NCI-H146 treated with DMSO at 0.1 percent for 48 hours (cell line): ENCODE measurements at regions not wholly inside any gene's neighbourhood (a gene's known extent, or its start where the extent isn't known, plus 50 kb on each side); places are given as distances from the start of the nearest gene placed in this dataset.

Source experiments
- DNase-seq: peaks from one replicate; lab custom pipeline; 2025; ENCODE audit not compliant: unreplicated experiment; lab: John Stamatoyannopoulos, UW

DNA sequence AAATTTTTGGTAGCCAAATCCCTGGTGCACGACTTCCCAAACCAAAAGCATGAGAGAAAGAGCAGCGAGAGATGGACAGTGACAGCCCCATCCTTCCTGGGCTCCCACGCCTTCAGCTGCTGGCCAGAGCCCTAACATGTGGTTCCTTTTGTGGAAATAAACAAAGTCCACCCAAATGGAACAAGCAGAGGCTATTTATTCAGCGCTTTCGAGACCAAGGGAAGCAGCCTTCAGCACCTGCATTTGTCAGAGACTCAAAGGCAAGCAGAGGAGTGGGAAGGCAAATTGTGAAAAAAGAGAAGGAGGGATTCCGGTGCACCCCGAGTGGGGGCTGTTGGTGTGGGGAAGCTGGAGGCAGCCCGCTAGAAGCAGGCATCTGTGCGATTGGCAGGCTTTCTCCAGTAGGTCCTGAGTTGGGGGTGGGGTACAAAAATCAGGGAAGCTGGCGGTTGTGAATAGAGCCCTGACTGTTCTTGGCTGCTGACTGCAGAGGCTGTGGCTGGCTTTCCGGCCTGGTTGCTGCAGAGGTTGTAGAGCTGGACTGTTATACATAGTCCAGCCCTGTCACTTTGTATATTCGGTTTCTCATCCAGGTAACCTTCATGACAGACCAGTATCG lies 427.2 kb downstream of the OCA2 start:
- DNase-seq = no peak

DNA sequence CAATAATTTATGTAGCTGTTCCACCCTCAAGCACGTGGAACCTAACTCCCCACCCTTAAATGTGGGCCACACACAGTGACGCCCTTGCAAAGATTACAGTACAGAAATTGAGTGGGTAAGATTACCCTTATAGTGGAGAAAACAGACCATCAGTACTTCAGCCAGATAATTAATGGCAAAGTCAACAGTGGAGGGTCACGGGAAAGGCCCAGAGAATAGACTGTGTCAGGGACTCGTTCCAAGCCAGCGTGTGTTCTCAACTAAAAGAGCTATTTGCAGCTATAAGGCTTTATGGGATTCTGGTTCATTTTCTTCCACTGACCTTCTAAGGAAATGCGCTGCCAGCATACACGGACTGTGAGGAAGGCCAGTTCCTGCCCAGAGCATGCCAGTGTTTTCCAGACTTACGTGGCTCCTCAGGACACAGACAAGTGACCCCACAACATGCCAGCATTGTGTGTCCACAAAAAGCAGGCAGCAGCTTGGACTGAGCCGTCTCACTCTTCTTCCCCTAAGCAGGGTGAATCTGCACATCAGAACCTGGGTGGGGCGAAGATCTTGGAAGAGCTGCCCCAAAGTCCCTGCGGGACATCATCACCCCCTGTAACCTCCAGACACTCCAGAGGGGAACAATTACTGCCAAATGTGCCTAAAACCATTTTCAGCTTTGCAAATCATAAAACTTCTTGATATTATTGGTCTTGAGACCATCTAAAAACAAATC lies 428.5 kb downstream of the OCA2 start:
- DNase-seq = peak; percentile 18

DNA sequence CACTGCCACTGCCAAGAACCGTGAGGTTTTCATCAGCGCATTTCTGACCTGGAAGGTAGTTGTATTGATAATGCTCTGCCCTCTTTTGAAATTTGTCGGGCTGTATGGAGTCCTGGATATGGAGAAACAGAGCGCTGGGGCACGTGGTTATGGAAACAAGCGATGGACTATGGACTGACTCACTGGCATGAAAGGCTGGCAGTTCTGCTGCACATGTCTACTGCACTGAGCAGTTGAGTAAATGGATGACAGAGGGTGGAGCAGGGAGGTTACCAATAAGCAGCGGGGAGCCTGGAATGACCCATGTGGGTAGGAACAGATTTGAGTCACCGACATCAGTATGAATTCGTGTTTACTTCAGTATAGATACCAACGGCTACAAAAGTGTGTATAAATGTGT lies 429.5 kb downstream of the OCA2 start:
- DNase-seq = no peak

DNA sequence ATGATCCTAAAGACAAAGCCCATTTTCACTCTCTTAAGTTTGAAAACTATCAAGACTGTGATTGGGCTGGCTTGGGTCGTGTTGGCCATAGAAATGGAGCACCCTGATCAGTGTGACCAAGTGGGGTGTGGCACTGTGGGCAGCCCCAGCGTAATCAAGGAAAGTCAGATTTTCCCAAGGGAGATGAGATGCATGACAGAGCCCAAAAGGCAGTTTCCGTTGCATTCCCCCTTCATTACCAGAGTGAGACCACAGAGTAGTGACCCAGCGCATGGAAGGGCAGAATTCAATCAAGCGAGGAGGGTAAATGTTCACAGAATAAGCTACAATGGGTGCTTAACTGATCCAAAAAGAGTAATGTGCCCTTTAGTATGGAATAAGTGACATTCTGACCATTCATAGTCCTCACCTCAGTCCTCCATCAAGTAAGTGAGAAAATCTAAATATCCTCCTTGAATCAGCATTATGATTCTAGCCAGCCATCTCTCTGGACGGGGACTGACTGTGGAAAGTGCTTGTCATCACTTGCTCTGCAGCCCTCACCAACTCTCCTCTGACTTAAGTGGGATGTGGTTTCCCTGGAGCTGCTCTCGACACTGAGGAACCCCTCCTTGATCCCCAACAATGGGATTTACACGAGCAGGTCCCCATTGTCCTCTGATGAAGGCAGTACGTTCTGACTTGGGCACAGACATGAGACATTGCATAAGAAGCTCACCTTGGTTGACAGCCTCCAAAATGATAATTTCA lies 430.5 kb downstream of the OCA2 start:
- DNase-seq = no peak

DNA sequence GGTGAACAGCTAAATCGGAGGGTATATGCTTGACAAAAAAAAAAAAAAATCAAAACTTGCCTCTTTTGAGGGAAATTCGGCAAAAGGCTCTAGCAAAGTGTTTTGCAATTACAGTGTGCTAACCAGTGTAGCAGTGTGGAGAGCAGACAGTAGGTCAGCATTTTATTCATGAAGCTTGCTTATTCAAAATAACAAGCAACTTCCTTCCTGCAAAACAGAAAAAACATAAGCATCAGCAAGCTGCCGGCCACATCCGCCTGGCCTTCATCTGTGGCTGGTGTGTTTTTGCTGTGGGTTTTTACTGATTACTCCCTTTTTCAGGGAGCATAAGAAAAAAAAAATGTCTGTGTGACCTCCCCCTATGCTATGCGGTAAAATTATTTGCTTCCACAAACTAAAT lies 434.1 kb downstream of the OCA2 start:
- DNase-seq = no peak

GRCh38 chr15:27662892-27663291 lies 436.2 kb downstream of the OCA2 start:
- no peak for DNase-seq

GRCh38 chr15:27660676-27661075 lies 438.4 kb downstream of the OCA2 start:
- no peak for DNase-seq

- DNase-seq = no peak
These were observed 442.7 kb downstream of the OCA2 start for GRCh38 chr15:27656296-27656987.

DNA sequence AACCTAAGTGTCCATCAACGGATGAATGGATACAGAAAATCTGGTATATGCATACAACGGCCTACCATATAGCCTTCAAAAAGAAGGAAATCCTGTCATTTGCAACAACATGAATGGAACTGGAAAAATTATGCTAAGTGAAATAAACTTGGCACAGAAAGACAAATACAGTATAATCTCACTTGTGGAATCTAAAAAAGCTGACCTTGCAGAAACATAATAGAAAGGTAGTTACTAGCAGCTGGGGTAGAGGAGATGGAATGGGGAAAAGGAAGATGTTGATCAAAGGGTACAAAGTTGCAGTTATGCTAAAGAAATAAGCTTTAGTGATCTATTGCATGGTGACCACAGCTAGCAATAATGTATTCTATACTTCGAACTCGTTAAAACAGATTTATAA lies 444.1 kb downstream of the OCA2 start:
- no peak for DNase-seq

DNA sequence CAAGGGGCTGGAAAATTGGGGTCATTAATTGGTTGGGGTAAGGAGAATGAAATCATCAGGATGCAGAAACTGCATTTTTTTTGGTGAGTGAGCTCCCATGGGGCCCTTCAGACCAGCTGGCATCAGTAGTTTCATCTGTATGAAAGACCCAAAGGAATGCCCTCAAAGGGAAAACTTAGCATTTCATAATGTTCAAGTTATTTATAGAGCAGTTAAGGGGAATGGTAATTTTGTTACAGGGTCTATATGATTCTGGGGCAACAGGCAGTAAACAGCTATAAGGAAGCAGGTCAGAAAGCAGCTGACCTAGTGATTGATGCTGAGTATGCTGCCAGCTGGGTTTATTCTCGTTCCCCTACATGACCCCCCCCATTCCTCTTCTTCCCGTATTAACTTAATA lies 448.9 kb downstream of the OCA2 start:
- DNase-seq = no peak

GRCh38 chr15:27648359-27648758 lies 450.8 kb downstream of the OCA2 start:
- DNase-seq = no peak

- no peak for DNase-seq
These were observed 452.6 kb downstream of the OCA2 start for GRCh38 chr15:27646531-27646930.

DNA sequence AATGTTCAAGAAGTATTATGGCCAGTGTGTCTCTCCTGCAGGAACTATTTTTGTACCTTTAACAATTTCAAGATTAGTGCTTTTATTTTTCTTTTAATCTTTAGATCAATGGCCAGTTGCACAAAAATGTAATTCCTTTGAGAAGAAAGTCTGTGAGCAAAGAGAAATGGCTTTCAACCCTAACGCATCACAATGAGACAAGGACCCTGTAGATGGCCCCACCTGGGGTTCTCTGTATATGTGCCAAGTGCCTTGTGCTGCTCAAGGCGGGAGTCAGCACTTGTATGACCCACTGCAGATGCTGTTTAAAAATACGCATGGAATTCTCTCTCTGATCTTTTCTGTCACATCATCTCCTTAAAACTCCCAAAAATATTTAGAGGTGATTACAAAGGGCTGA lies 453.4 kb downstream of the OCA2 start:
- no peak for DNase-seq

GRCh38 chr15:27642981-27643380 lies 456.1 kb downstream of the OCA2 start:
- no peak for DNase-seq

DNA sequence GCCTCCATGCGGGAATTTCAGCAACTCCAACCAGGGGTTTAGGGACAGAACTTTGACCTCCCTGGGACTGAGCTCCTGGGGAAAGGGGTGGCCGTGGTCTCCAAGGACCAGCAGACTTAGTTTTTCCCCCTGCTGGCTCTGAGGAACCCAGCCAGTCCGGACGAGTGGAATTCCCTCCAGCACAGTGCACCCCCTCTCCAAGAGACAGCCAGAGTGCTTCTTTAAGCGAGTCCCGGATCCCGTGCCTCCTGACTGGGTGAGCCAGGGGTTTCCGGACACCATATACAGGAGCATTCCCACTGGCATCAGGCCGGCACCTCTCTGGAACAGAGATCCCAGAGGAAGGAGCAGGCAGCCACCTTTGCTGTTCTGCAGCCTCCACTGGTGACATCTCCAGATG lies 459.5 kb downstream of the OCA2 start:
- DNase-seq = no peak

DNA sequence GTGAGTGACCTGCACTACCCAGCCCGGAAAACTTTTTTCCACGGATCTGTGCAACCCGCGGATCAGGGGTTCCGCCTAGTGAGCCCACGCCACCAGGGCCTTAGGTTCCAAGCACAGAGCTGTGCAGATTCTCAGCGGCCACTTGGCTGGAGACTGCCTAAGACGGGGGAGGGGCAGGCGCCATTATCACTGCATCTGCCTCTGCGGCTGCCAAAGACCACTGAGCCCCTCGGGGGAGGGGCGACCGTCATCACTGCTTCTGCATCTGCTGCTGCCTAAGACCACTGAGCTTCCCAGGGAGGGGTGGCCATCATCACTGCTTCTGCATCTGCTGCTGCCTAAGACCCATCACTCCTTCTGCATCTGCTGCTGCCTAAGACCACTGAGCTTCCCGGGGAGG lies 460.2 kb downstream of the OCA2 start:
- no peak for DNase-seq

GRCh38 chr15:27635916-27636315 lies 463.2 kb downstream of the OCA2 start:
- no peak for DNase-seq

DNA sequence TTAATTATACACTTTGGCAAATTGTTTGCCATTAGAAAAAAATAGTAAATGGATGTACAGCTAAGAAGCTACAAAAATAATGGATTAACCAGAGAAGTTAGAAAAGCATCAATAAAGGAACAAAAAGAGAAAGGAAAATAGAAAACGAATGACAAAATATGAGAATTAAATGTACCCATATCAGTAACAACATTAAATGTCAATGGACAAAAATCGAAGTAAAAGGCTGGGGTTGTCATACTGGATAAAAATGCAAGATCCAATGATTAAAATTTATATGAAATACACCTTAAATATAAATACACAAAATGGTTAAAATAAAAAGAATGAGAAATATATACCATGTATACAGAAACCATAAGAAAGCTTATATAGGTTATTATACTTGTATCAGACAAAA lies 470.6 kb downstream of the OCA2 start:
- DNase-seq = no peak

DNA sequence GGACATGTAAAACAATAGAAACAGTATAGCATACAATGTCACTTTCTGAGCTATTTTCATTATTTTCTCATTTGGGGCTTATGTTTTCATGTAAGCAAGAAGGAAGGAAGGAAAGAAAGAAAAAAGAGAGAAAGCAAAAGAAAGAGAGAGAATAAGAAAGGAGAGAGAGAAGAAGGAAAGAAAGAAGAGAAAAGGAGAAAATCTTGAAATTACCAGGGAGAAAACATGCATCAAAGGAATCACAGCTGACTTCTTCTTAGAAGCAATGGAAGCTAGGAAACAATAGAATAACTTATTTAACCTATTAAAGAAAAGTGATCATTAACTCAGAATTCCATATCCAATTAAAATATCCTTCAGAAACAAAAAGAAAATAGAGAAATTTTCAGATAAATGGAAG lies 471.5 kb downstream of the OCA2 start:
- DNase-seq = no peak

DNA sequence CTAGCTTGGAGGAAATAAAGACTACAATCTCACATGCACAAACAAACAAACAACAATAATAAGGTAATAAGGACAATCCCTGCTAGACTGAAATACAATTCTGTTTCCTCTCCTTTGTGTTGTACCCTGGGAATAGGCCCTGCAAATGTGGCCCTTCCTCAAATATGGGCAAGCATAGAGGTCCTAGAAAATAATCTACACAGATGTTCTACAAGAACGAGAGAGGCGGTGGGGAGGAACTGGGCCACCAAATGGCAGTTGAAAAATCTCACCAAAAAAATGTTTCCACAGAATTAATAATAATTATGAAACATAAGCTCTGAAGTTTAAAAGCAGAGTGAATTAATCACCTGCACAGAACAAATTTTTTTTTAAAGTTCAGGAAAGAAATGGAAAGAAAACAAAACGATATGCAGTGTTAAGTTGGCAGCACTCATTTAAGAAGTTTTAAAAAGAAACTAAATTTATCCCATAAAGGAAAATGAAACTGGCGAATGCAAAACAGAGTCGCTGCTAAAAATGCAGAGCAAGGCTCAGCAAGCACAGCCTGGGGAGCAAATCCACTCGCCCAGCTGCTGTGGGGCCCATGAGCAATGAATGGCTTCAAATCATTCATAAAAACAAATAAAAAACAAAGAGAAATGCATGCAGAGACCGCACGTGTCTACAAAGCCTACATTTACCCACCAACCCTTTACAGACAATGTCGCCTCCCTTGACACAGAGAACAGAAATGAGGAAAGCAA lies 475.4 kb downstream of the OCA2 start:
- no peak for DNase-seq

DNA sequence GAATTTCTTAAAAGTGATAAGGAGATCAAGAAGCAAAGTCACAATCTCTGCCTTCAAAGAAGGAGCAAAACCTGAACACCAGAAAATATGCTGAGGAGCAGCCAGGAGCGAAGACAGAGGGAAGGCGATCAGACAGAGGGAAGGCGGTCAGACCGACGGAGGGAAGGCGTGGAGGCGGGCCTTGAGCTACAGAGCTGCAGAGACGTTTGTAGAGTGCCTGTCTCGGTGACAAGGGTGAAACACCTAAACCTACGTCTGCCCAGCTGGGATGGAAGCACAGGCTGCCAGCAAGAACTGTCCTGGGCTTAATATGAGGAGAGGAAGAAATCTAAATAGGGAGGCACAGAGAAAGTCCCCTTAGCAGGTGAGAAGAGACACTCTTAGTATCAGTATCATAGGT lies 476.0 kb downstream of the OCA2 start:
- DNase-seq = no peak
